Testis (tissue), 2 donors: ENCODE measurements at regions not wholly inside any gene's neighbourhood (a gene's known extent, or its start where the extent isn't known, plus 50 kb on each side); places are given as distances from the start of the nearest gene placed in this dataset.

Source experiments
- CTCF ChIP-seq, 3 experiments: fragments of 450-650 bp in 2 of 3; fragments of 200-600 bp in 1 of 3; sonication (generic) in 1 of 3; IDR thresholded peaks; one replicate each; pipeline ENCODE4 v1.5.1; 2016 to 2019; ENCODE audit warnings: antibody characterized with exemption in 3 of 3, mild to moderate bottlenecking in 2 of 3, moderate library complexity in 1 of 3
- POLR2A ChIP-seq: fragments of 450-650 bp; IDR thresholded peaks from one replicate; pipeline ENCODE4 v1.6.1; 2017; ENCODE audit warnings: antibody characterized with exemption, mild to moderate bottlenecking, moderate library complexity

DNA sequence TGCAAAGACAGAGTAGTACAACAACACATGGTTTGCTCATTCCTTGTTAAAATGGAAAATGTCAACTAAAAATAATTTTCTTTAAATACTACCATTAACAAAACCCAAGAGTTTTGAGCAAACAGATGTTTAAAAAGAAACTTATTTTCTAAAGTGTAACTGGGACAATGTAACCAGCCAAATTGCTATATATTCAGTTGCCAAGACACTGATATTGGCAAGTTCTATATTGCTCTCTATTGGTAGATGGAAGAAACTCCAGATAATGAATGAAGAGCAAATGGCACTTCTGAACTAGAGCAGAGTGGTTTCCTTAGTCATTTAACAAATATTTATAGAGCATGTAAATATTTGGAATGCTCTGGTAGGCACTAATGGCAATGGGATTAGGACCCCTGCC lies 966.2 kb downstream of the RPA4 start:
- TF ChIP-seq CTCF (IDR thresholded peaks at IDR 0.05) (no peak), POLR2A (no peak)
